Colon (tissue), 2 donors: ENCODE measurements at regions not wholly inside any gene's neighbourhood (a gene's known extent, or its start where the extent isn't known, plus 50 kb on each side); places are given as distances from the start of the nearest gene placed in this dataset.
"Not testable (repeated sequence)": the region's sequence is repeated elsewhere in the genome, so short reads cannot be mapped to it uniquely, and the experiment has no call there.

Experiments
- FAIRE-seq: peaks from 2 replicates; lab custom pipeline; 2012; peaks lifted over from hg19 to GRCh38; lab: Jason Lieb, UNC
- donor health status: control.
- donor health status: control.

GRCh38 chr10:8386781-8387180 lies 332.3 kb downstream of the GATA3 start:
- no peak for FAIRE-seq

- FAIRE-seq, result no peak
Measured at GRCh38 chr10:8389630-8390029, 335.1 kb downstream of the GATA3 start.

GRCh38 chr10:8392216-8392615 lies 337.7 kb downstream of the GATA3 start:
- FAIRE-seq, result no peak

GRCh38 chr10:8393531-8393930 lies 339.0 kb downstream of the GATA3 start:
- no peak for FAIRE-seq

GRCh38 chr10:8396675-8397074 lies 342.2 kb downstream of the GATA3 start:
- FAIRE-seq, result no peak

GRCh38 chr10:8398771-8399170 lies 344.3 kb downstream of the GATA3 start:
- no peak for FAIRE-seq

GRCh38 chr10:8400151-8400550 lies 345.7 kb downstream of the GATA3 start:
- FAIRE-seq, result no peak

GRCh38 chr10:8400892-8401291 lies 346.4 kb downstream of the GATA3 start:
- FAIRE-seq, result no peak

- no peak for FAIRE-seq
Measured at GRCh38 chr10:8401531-8401930, 347.0 kb downstream of the GATA3 start.

- no peak for FAIRE-seq
Measured at GRCh38 chr10:8402576-8402975, 348.1 kb downstream of the GATA3 start.

GRCh38 chr10:8403711-8404371 lies 349.4 kb downstream of the GATA3 start:
- no peak for FAIRE-seq

GRCh38 chr10:8404721-8405120 lies 350.2 kb downstream of the GATA3 start:
- FAIRE-seq, result no peak

GRCh38 chr10:8405596-8405995 lies 351.1 kb downstream of the GATA3 start:
- FAIRE-seq, result no peak

- no peak for FAIRE-seq
Measured at GRCh38 chr10:8407501-8408021, 353.1 kb downstream of the GATA3 start.

GRCh38 chr10:8410506-8410905 lies 356.0 kb downstream of the GATA3 start:
- no peak for FAIRE-seq

- no peak for FAIRE-seq
Measured at GRCh38 chr10:8412541-8412940, 358.1 kb downstream of the GATA3 start.

- not testable (repeated sequence) for FAIRE-seq
Measured at GRCh38 chr10:8415029-8415428, 360.5 kb downstream of the GATA3 start.

- no peak for FAIRE-seq
Measured at GRCh38 chr10:8416192-8416701, 361.8 kb downstream of the GATA3 start.

- no peak for FAIRE-seq
Measured at GRCh38 chr10:8416760-8417159, 362.3 kb downstream of the GATA3 start.

GRCh38 chr10:8417631-8418030 lies 363.1 kb downstream of the GATA3 start:
- no peak for FAIRE-seq

GRCh38 chr10:8418631-8419030 lies 364.1 kb downstream of the GATA3 start:
- no peak for FAIRE-seq

- no peak for FAIRE-seq
Measured at GRCh38 chr10:8420182-8420581, 365.7 kb downstream of the GATA3 start.

GRCh38 chr10:8424555-8425211 lies 370.2 kb downstream of the GATA3 start:
- no peak for FAIRE-seq

- FAIRE-seq, result no peak
Measured at GRCh38 chr10:8428654-8429053, 374.2 kb downstream of the GATA3 start.
